Activated naive CD8-positive, alpha-beta T cell treated with anti-CD3 and anti-CD28 coated beads for 36 hours (primary cell): ENCODE measurements at regions not wholly inside any gene's neighbourhood (a gene's known extent, or its start where the extent isn't known, plus 50 kb on each side); places are given as distances from the start of the nearest gene placed in this dataset.
"Not testable (repeated sequence)": the region's sequence is repeated elsewhere in the genome, so short reads cannot be mapped to it uniquely, and the experiment has no call there.

Source experiments
- DNase-seq: peaks from one replicate; pipeline ENCODE4 v3.0.0; 2021
- H3K27ac Mint-ChIP-seq: one replicate; pipeline ENCODE4 v1.8.0; 2022; ENCODE audit warnings: mild to moderate bottlenecking, moderate library complexity, mixed read lengths
- H3K27me3 Mint-ChIP-seq: one replicate; pipeline ENCODE4 v1.8.0; 2022; ENCODE audit warnings: mild to moderate bottlenecking, mixed read lengths
- H3K36me3 Mint-ChIP-seq: one replicate; pipeline ENCODE4 v1.8.0; 2021; ENCODE audit warnings: mild to moderate bottlenecking, mixed read lengths
- H3K4me1 Mint-ChIP-seq: one replicate; pipeline ENCODE4 v1.8.0; 2021; ENCODE audit warnings: mixed read lengths
- H3K4me3 Mint-ChIP-seq: one replicate; pipeline ENCODE4 v1.8.0; 2022; ENCODE audit warnings: mild to moderate bottlenecking, moderate library complexity, mixed read lengths
- H3K9me3 Mint-ChIP-seq: one replicate; pipeline ENCODE4 v1.8.0; 2022; ENCODE audit warnings: mixed read lengths

GRCh38 chr21:9043089-9043488 lies 1478.3 kb upstream of the TPTE start:
- H3K4me1 Mint-ChIP-seq, H3K4me3 Mint-ChIP-seq, H3K36me3 Mint-ChIP-seq, H3K9me3 Mint-ChIP-seq, H3K27me3 Mint-ChIP-seq, H3K27ac Mint-ChIP-seq, DNase-seq: not testable (repeated sequence)

GRCh38 chr21:9046870-9047269 lies 1474.5 kb upstream of the TPTE start:
- not testable (repeated sequence) for H3K27me3 Mint-ChIP-seq, H3K4me3 Mint-ChIP-seq, H3K4me1 Mint-ChIP-seq, H3K9me3 Mint-ChIP-seq, DNase-seq, H3K27ac Mint-ChIP-seq, H3K36me3 Mint-ChIP-seq

- H3K36me3 Mint-ChIP-seq, H3K4me1 Mint-ChIP-seq, H3K4me3 Mint-ChIP-seq, H3K27ac Mint-ChIP-seq, H3K9me3 Mint-ChIP-seq, DNase-seq, H3K27me3 Mint-ChIP-seq: not testable (repeated sequence)
Observed at GRCh38 chr21:9067515-9067914, 1453.9 kb upstream of the TPTE start.

DNA sequence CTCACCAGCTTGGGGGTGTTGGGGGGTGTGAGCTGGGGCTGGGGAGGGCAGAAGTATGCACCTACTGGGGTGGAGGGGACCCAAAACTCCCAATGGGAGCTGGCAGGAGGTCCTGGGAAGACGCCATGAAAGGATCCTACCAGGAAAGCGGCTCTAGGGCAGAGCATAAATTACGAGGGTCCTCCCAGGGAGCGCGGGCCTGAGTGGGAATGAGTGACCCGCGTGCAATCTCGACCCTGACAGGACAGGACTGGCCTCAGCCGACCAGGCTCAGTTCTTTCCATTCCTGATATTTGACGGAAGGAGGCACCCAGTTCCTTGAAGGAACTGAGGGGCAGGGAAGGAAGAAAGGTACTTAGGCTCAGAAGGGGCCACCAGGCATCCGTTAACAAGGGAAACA lies 1452.8 kb upstream of the TPTE start:
- H3K4me1 Mint-ChIP-seq, H3K4me3 Mint-ChIP-seq: not testable (repeated sequence)

DNA sequence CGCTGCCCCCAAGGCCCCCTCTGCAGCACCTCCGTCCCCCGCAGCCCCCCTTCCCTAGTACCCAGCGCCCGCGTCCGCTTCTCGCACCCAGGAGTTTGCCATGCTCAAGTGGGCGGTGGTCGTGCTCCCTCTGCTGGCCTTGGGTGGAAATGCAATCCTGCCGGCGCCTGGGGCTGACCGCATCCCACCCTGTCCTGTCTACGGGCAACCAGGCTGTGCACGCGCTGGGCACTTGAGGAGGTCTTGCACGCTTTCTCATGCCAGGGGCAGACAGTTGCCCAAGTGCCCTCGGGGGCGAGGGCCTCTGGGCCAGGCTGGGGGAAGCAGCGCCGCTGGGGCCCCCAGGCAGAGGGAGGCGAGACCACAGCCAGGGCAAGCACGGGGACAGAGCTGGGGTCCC lies 1450.7 kb upstream of the TPTE start:
- not testable (repeated sequence) for H3K4me1 Mint-ChIP-seq, H3K27ac Mint-ChIP-seq, H3K4me3 Mint-ChIP-seq, H3K36me3 Mint-ChIP-seq, DNase-seq, H3K27me3 Mint-ChIP-seq, H3K9me3 Mint-ChIP-seq

More for the DNA sequence above, 1452.8 kb upstream of the TPTE start:
- H3K36me3 Mint-ChIP-seq, H3K27ac Mint-ChIP-seq, H3K27me3 Mint-ChIP-seq, DNase-seq, H3K9me3 Mint-ChIP-seq: not testable (repeated sequence)

DNA sequence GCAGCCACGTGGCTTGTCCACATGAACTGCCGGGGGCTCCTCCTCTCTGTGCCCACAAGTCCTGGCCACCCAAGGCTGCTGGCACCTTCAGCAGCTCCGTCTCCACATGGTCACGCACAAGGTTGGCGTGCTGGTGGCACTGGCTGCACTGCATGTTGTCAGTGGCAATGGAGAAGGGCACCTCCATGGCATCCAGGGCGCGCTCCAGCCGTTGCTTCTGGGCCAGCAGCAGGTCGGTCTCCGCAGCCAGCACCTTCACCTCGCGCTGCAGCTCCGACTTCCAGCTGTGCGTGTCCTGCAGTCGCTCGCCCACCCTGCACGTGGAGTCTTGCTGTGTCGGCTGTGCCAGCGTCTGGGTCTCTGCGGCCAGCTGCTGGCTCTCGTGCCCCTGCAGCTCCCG lies 1448.4 kb upstream of the TPTE start:
- H3K9me3 Mint-ChIP-seq, H3K4me1 Mint-ChIP-seq, H3K27ac Mint-ChIP-seq, H3K36me3 Mint-ChIP-seq, H3K27me3 Mint-ChIP-seq, DNase-seq, H3K4me3 Mint-ChIP-seq: not testable (repeated sequence)

DNA sequence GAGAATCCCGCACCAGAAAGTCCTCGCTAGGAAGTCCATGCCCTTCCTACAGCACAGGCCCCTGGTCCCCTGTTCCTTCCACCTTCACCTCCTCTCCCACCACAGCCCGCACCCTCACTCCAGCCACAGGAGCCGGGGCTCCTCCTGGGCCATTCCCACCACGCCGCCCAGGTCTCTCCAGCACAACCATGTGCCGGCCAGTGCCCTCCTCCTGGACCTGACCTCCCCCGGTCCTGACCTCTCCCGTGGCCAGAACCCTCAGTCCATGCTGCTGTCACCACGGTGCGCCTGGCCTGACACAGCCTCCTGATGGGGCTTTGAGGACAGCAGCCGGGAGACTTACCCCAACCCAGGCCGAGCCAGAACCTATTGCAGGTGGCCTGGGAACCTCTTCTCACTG lies 1446.6 kb upstream of the TPTE start:
- H3K36me3 Mint-ChIP-seq, H3K4me3 Mint-ChIP-seq, H3K27ac Mint-ChIP-seq, DNase-seq, H3K4me1 Mint-ChIP-seq, H3K27me3 Mint-ChIP-seq, H3K9me3 Mint-ChIP-seq: not testable (repeated sequence)

GRCh38 chr21:9083091-9083826 lies 1438.1 kb upstream of the TPTE start:
- not testable (repeated sequence) for H3K9me3 Mint-ChIP-seq, H3K27ac Mint-ChIP-seq, DNase-seq, H3K4me1 Mint-ChIP-seq, H3K36me3 Mint-ChIP-seq, H3K4me3 Mint-ChIP-seq, H3K27me3 Mint-ChIP-seq

DNA sequence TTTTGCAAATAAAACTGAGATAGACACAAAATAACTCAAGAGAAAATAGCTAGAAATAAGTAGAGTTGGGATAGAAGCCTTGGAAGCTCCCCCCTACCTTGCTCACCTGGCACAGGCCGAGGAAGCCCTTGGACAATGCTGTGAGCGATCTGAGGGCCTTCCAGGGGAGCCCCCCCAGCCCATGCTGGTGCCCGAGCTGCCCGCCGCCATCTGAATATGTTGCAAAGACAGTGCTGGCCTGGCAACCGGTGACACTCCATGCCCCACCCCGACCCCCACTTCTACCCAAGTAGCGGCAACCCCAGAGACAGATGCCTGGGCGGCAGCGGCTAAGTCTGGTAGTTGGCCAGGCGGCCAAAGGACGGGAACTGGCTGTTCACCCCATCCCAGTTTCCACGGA lies 1435.1 kb upstream of the TPTE start:
- not testable (repeated sequence) for DNase-seq, H3K4me3 Mint-ChIP-seq, H3K36me3 Mint-ChIP-seq

DNA sequence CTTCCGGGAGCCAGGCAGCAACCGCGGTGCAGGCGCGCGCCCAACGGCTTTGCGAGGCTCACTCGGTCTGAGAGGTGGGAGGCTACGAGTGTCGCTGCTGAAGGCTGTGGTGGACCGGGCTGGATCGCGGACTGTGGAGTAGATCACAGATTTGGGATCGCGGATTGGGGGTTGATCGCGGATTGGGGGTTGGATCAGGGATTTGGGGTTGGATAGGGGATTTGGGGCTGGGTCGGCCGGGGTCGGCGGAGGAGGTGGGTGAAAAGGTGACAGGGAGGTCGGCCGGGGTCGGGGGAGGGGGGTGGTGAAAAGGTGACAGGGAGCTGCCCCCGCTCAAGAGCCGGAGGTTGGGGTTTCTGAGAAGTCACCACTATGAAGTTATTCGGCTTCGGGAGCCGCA lies 1433.6 kb upstream of the TPTE start:
- DNase-seq, H3K27me3 Mint-ChIP-seq, H3K4me1 Mint-ChIP-seq, H3K27ac Mint-ChIP-seq, H3K9me3 Mint-ChIP-seq, H3K4me3 Mint-ChIP-seq, H3K36me3 Mint-ChIP-seq: not testable (repeated sequence)

More for the DNA sequence above, 1435.1 kb upstream of the TPTE start:
- not testable (repeated sequence) for H3K9me3 Mint-ChIP-seq, H3K27ac Mint-ChIP-seq, H3K27me3 Mint-ChIP-seq, H3K4me1 Mint-ChIP-seq

DNA sequence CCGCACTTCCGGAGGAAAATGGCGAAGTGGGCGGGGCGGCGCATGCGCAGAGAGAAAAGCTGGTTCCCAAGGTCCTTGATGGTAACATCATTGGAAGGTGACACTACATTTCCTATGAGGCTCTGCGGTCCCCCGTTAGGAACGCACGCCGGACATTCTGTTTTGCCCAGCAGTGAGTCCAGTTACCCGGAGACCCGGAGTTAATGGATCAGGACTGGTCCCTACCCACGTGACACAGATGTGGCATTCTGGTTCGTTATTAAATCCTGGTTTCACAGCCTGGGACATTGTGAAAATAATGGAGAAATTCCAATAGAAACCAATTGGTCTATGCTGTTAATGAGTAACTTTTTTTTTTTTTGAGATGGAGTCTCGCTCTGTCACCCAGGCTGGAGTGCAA lies 1391.6 kb upstream of the TPTE start:
- DNase-seq, H3K27ac Mint-ChIP-seq, H3K4me3 Mint-ChIP-seq, H3K4me1 Mint-ChIP-seq, H3K27me3 Mint-ChIP-seq, H3K9me3 Mint-ChIP-seq, H3K36me3 Mint-ChIP-seq: not testable (repeated sequence)

- H3K9me3 Mint-ChIP-seq, H3K27ac Mint-ChIP-seq, H3K4me1 Mint-ChIP-seq, H3K27me3 Mint-ChIP-seq, DNase-seq, H3K36me3 Mint-ChIP-seq, H3K4me3 Mint-ChIP-seq: not testable (repeated sequence)
Observed at GRCh38 chr21:9130817-9131216, 1390.6 kb upstream of the TPTE start.
